NCI-H1417 treated with DMSO at 0.1 percent for 48 hours (cell line): ENCODE measurements at regions not wholly inside any gene's neighbourhood (a gene's known extent, or its start where the extent isn't known, plus 50 kb on each side); places are given as distances from the start of the nearest gene placed in this dataset.
"Not testable (repeated sequence)": the region's sequence is repeated elsewhere in the genome, so short reads cannot be mapped to it uniquely, and the experiment has no call there.

Experiments
- DNase-seq: peaks from one replicate; lab custom pipeline; 2025; lab: John Stamatoyannopoulos, UW

- DNase-seq = no peak
These were observed 1005.2 kb downstream of the CCSER2 start for GRCh38 chr10:85333594-85333993.

- DNase-seq = no peak
These were observed 1004.2 kb downstream of the GRID1 start for GRCh38 chr10:85362401-85362800.

- DNase-seq = no peak
These were observed 989.4 kb downstream of the GRID1 start for GRCh38 chr10:85377029-85377806.

GRCh38 chr10:85379338-85379737 lies 987.3 kb downstream of the GRID1 start:
- DNase-seq = no peak

GRCh38 chr10:85400981-85401695 lies 965.5 kb downstream of the GRID1 start:
- DNase-seq = no peak

- DNase-seq = no peak
These were observed 964.1 kb downstream of the GRID1 start for GRCh38 chr10:85402541-85402940.

- no peak for DNase-seq
These were observed 959.5 kb downstream of the GRID1 start for GRCh38 chr10:85407088-85407487.

- no peak for DNase-seq
These were observed 958.2 kb downstream of the GRID1 start for GRCh38 chr10:85408388-85408787.

- not testable (repeated sequence) for DNase-seq
These were observed 956.0 kb downstream of the GRID1 start for GRCh38 chr10:85410586-85410985.

- no peak for DNase-seq
These were observed 953.0 kb downstream of the GRID1 start for GRCh38 chr10:85413570-85413969.

GRCh38 chr10:85420501-85421191 lies 945.9 kb downstream of the GRID1 start:
- DNase-seq = no peak

GRCh38 chr10:85421421-85421820 lies 945.2 kb downstream of the GRID1 start:
- no peak for DNase-seq

- no peak for DNase-seq
These were observed 937.5 kb downstream of the GRID1 start for GRCh38 chr10:85429126-85429525.

- DNase-seq = no peak
These were observed 935.6 kb downstream of the GRID1 start for GRCh38 chr10:85430991-85431390.

GRCh38 chr10:85433248-85433647 lies 933.3 kb downstream of the GRID1 start:
- DNase-seq = no peak

GRCh38 chr10:85444868-85445267 lies 921.7 kb downstream of the GRID1 start:
- no peak for DNase-seq

GRCh38 chr10:85445702-85446101 lies 920.9 kb downstream of the GRID1 start:
- no peak for DNase-seq

GRCh38 chr10:85446827-85447226 lies 919.8 kb downstream of the GRID1 start:
- DNase-seq = no peak

GRCh38 chr10:85447690-85448089 lies 918.9 kb downstream of the GRID1 start:
- no peak for DNase-seq

GRCh38 chr10:85448716-85449115 lies 917.9 kb downstream of the GRID1 start:
- no peak for DNase-seq

GRCh38 chr10:85454386-85454785 lies 912.2 kb downstream of the GRID1 start:
- DNase-seq = no peak

- DNase-seq = no peak
These were observed 909.4 kb downstream of the GRID1 start for GRCh38 chr10:85457191-85457590.

GRCh38 chr10:85458324-85458723 lies 908.3 kb downstream of the GRID1 start:
- DNase-seq = no peak
